Aorta (tissue), 5 donors: ENCODE measurements at regions not wholly inside any gene's neighbourhood (a gene's known extent, or its start where the extent isn't known, plus 50 kb on each side); places are given as distances from the start of the nearest gene placed in this dataset.
"Not testable (repeated sequence)": the region's sequence is repeated elsewhere in the genome, so short reads cannot be mapped to it uniquely, and the experiment has no call there.

ENCODE experiments used
- ATAC-seq: fragments of 200-7000 bp; cut with Tn5 transposase; one replicate; pipeline ENCODE4 v1.9.1; 2022; ENCODE audit warnings: moderate library complexity; ENCODE audit not compliant: low FRiP score
- DNase-seq, 2 donors: peaks; one replicate each; pipeline ENCODE4 v3.0.0-alpha.2; 2020
- H3K27ac ChIP-seq, 2 donors: one replicate each; pipeline ENCODE4 v1.5.1; 2013; ENCODE audit warnings: low read length in 2 of 2, mild to moderate bottlenecking in 2 of 2, moderate library complexity in 2 of 2, control low read depth in 1 of 2, inconsistent platforms in 1 of 2, low read depth in 1 of 2
- H3K27me3 ChIP-seq, 2 donors: one replicate each; pipeline ENCODE4 v1.6.1; 2013; ENCODE audit warnings: control low read depth in 1 of 2, low read length in 1 of 2, mild to moderate bottlenecking in 1 of 2, moderate library complexity in 1 of 2; ENCODE audit not compliant: insufficient read depth in 2 of 2, control insufficient read depth in 1 of 2
- H3K36me3 ChIP-seq, 2 donors: one replicate each; pipeline ENCODE4 v1.6.1; 2013; ENCODE audit warnings: control low read depth in 1 of 2, low read length in 1 of 2, mild to moderate bottlenecking in 1 of 2; ENCODE audit not compliant: insufficient read depth in 2 of 2, control insufficient read depth in 1 of 2
- H3K4me1 ChIP-seq, 2 donors: one replicate each; pipeline ENCODE4 v1.6.1; 2013; ENCODE audit warnings: low read length in 2 of 2, control low read depth in 1 of 2, mild to moderate bottlenecking in 1 of 2, moderate library complexity in 1 of 2; ENCODE audit not compliant: insufficient read depth in 2 of 2, control insufficient read depth in 1 of 2
- H3K4me3 ChIP-seq, 2 donors: one replicate each; pipeline ENCODE4 v1.5.1; 2013; ENCODE audit warnings: low read length in 2 of 2, control low read depth in 1 of 2, mild to moderate bottlenecking in 1 of 2
- H3K9me3 ChIP-seq: one replicate; pipeline ENCODE4 v1.6.1; 2013; ENCODE audit warnings: mild to moderate bottlenecking, low read length; ENCODE audit not compliant: control insufficient read depth
- WGBS, 2 donors: extraction: QIAGEN DNeasy Blood & Tissue Kit; methylation state at CpG; one replicate each; pipeline ENCODE4 v1.1.7; 2013; 5-methylcytosine and 5-hydroxymethylcytosine counted together
- intact Hi-C, 2 donors: fragments of 100-400 bp; cut with DNase I; formaldehyde crosslinking; loops; one replicate each; pipeline versions ENCODE4 v1.14.2 to v1.15.0; 2022
- donor health status: healthy with polysubstance abuse.
- donor health status: Bipolar disorder and iron deficiency.
- donor health status: DM: no; HTN: no; CAD: no.
- donor health status: DM: no; HTN: no; CAD: no.
- donor health status: DM: yes; HTN: yes; CAD: no.

DNA sequence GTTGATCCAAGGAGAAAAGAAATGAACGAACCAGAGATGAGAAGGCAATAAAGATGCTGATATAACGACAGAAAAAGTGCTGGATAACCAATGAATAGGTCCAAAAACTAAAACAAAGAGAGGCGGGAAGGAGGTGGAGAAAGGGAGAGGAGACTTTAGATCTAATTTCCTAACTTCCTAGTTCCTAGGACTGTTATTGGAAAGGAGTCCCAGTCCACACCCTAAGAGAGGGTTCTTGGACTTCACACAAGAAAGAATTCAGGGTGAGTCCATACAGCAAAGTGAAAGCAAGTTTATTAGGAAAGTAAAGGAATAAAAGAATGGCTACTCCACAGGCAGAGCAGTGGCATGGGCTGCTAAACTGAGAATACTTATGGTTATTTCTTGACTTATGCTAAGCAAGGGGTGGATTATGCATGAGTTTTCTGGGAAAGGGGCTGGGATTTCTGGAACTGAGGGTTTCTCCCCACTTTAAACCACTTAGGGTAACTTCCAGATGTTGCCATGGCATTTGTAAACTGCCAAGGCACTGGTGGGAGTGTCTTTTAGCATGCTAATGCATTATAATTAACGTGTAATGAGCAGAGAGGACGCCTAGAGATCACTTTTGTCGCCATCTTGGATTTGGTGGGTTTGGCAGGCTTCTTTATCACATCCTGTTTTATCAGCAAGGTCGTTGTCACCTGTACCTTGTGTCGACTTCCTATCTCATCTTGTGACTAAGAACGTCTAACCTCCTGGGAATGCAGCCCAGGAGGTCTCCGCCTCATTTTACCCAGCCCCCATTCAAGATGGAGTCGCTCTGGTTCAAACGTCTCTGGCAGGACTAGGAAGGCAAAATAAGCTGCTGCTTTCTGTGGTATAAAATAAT lies 60.9 kb upstream of the RBM24 start:
- Histone ChIP-seq H3K36me3 (no peaks in the 10 kb centered on the region), H3K27me3 (no peaks in the 10 kb centered on the region), H3K4me3 (no peak overlapping the region), H3K27ac (no peak overlapping the region), H3K4me1 (no peaks in the 10 kb centered on the region), H3K9me3 (no peaks in the 10 kb centered on the region)
- intact Hi-C loops = no loop called here
- whole genome bisulfite sequencing, 2 donors = 77 to 84% methylated on average over 12 of the region's 12 CpGs
- ATAC-seq = no peak
- no peak for DNase-seq

- ATAC-seq = no peak
- no peaks in the 10 kb centered on the region for H3K9me3 ChIP-seq
- no peaks in the 10 kb centered on the region for H3K36me3 ChIP-seq
- no peak for DNase-seq
- H3K4me1 ChIP-seq = no peaks in the 10 kb centered on the region
- no peaks in the 10 kb centered on the region for H3K27me3 ChIP-seq
- H3K27ac ChIP-seq = no peak overlapping the region
- intact Hi-C loops = no loop called here
- WGBS, 2 donors = 96% methylated on average over 3 of the region's 3 CpGs
- H3K4me3 ChIP-seq = no peak overlapping the region
These were observed 57.1 kb upstream of the RBM24 start for GRCh38 chr6:17224056-17224455.

DNA sequence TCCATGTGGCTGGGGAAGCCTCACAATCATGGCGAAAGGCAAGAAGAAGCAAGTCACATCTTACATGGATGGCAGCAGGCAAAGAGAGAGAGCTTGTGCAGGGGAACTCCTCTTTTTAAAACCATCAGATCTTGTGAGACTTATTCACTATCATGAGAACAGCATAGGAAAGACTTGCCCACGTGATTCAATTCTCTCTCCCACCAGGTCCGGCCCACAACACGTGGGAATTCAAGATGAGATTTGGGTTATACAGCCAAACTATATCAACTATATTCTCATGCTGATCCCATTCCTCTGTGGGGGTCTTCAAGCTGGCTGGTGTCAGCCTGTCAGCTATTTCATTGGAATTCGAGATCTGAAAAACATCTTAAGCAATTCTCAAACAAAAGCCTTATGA lies 56.7 kb upstream of the RBM24 start:
- intact Hi-C loops = not testable (repeated sequence)
- WGBS, 2 donors = 85 to 94% methylated on average over 5 of the region's 5 CpGs

DNA sequence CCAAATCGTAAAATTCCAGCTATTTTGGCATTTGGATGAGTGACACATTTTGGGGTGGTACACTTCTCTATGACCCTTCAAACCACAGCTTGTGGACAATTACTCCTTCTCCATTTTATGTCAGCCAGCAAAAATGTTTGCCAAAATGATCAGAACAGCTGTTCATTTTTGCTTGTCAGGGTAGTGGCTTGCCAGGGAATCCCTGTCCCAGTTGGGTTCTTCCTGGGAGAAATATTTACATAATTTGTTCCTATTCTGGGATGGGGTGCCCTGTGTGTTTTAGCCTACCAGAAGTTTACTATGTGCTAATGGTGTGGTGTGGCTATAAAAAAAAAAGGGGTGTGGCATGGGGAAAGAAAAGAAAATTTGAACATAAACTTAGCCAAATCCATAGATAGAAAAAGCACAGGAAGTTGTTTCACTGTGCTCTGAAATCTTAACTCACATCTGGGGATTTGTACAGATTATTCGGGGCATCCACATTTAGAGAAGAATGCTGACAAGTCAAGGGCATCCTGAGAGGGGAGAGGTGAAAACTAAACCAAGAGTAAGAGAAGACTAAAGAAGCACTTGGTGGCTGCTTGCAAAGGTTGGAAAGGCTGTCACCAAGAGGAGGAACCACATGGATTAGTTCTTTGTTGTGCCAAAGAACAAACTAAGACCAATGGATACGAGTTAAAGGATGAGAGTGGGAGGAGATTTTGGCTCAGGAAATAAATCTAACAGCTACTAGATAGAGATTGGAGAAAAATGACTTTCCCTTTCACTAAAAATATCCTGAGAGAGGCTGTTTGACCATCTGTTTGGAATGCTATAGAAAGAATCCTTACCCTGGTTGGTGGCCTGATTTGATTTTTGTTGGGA lies 55.2 kb upstream of the RBM24 start:
- DNase-seq (no peak), ATAC-seq (no peak)
- intact Hi-C loops = no loop called here
- H3K36me3 ChIP-seq = no peaks in the 10 kb centered on the region
- WGBS, 2 donors = 42 to 43% methylated on average over 3 of the region's 3 CpGs
- no peaks in the 10 kb centered on the region for H3K27me3 ChIP-seq
- peaks cover 0 to under 1% of the 10 kb centered on the region in 2 donors for H3K4me1 ChIP-seq
- no peak overlapping the region for H3K27ac ChIP-seq
- H3K9me3 ChIP-seq = no peaks in the 10 kb centered on the region
- no peak overlapping the region for H3K4me3 ChIP-seq

More for the DNA sequence above, 56.7 kb upstream of the RBM24 start:
- H3K36me3 ChIP-seq, H3K27ac ChIP-seq, DNase-seq, H3K4me3 ChIP-seq, H3K4me1 ChIP-seq, H3K27me3 ChIP-seq, ATAC-seq, H3K9me3 ChIP-seq: not testable (repeated sequence)

DNA sequence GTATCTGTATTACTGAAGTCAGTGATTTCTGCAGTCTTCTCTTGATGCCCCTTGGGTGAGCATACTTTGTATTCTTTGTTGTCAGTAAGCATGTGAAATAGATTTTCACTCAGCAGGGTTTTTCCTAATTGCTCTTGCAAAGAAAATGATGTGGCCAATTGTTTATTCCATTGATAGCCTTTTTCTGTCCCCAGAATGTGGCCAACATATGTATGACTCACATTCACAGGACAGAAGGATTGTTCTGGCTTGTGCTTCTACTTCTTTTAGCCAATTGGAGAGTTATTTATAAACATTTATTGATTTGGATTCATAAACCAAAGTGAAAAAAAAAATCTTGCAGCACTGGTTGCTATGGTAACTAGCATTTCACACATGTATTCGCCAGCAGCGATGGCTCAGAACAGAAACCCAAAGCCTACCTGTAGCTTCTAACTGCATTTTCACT lies 54.4 kb upstream of the RBM24 start:
- no peak overlapping the region for H3K27ac ChIP-seq
- no peak for DNase-seq
- H3K4me1 ChIP-seq = peaks cover 0 to 2% of the 10 kb centered on the region in 2 donors
- intact Hi-C loops = no loop called here
- ATAC-seq = no peak
- no peaks in the 10 kb centered on the region for H3K27me3 ChIP-seq
- 97% methylated on average over 2 of the region's 2 CpGs for WGBS, 2 donors
- no peaks in the 10 kb centered on the region for H3K36me3 ChIP-seq
- H3K4me3 ChIP-seq = no peak overlapping the region
- no peaks in the 10 kb centered on the region for H3K9me3 ChIP-seq

GRCh38 chr6:17227403-17227802 lies 53.8 kb upstream of the RBM24 start:
- no peak overlapping the region for H3K4me3 ChIP-seq
- ATAC-seq = no peak
- WGBS, 2 donors = 93 to 94% methylated on average over 4 of the region's 4 CpGs
- H3K36me3 ChIP-seq = no peaks in the 10 kb centered on the region
- intact Hi-C loops = no loop called here
- DNase-seq = no peak
- H3K27me3 ChIP-seq = no peaks in the 10 kb centered on the region
- H3K9me3 ChIP-seq = no peaks in the 10 kb centered on the region
- H3K4me1 ChIP-seq = peaks cover 0 to 2% of the 10 kb centered on the region in 2 donors
- no peak overlapping the region for H3K27ac ChIP-seq
